ENCODE measurements at regions not wholly inside any gene's neighbourhood (a gene's known extent, or its start where the extent isn't known, plus 50 kb on each side); places are given as distances from the start of the nearest gene placed in this dataset.
"Not testable (repeated sequence)": the region's sequence is repeated elsewhere in the genome, so short reads cannot be mapped to it uniquely, and the experiment has no call there.

DNA sequence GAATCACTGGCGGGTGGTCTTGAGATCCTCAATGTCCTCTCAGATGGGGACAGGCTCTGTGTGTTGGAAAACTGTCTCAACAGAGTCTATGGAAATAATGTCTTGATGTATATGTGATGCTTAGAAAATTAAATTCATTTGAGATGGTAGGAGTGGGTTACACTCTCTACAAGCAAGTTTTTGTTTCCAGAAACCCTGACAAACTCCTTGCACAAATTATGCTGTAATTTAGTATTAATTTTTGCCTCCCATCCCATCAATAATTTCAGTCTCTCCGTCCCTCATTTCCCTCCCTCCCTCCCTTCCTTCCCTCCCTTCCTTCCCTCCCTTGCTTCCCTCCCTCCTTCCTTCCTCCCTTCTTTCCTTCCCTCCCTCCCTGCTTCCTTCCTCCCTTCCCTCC lies 488.0 kb upstream of the C16orf82 start:
- 58 to 74% methylated on average over 2 of the region's 2 CpGs for WGBS, 2 donors
- peaks cover 1% of the 10 kb centered on the region for H3K9me3 ChIP-seq (ENCODE audit: control insufficient read depth, low read length)
- no peaks in the 10 kb centered on the region for H3K4me1 ChIP-seq (ENCODE audit: control insufficient read depth in 1 of 2, insufficient read depth in 2 of 2, low read length in 2 of 2)
- ATAC-seq (ENCODE audit: low FRiP score), result no peak
- no peak overlapping the region for H3K4me3 ChIP-seq (ENCODE audit: low read length in 2 of 2)
- DNase-seq, result no peak
- intact Hi-C loops (cut with DNase I), result no loop called here
- H3K36me3 ChIP-seq (ENCODE audit: control insufficient read depth in 1 of 2, insufficient read depth in 2 of 2, low read length in 1 of 2), result no peaks in the 10 kb centered on the region
- no peaks in the 10 kb centered on the region for H3K27me3 ChIP-seq (ENCODE audit: control insufficient read depth in 1 of 2, insufficient read depth in 2 of 2, low read length in 1 of 2)
- no peak overlapping the region for H3K27ac ChIP-seq (ENCODE audit: low read depth in 1 of 2, low read length in 2 of 2)

DNA sequence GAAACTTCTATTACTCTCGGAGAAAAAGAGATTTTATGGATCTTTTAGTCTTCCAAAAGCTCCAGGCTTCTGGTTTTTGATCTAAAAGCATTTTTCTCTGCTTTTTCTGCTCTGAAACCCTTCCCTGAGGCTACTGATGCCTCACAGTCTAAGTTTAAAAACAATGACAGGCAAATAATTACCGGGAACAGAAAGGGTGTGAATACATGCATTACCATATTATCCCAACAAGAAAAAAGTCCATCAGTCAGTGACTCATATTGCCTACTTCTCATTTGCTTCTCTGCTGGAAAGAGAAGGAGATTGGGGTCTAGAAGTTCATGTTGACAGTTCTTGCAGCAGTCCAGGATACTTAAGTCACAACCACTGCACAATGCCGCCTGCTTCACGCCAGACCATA lies 482.9 kb upstream of the C16orf82 start:
- ATAC-seq (ENCODE audit: low FRiP score), result no peak
- Histone ChIP-seq H3K36me3 (ENCODE audit: control insufficient read depth in 1 of 2, insufficient read depth in 2 of 2, low read length in 1 of 2) (no peaks in the 10 kb centered on the region), H3K9me3 (ENCODE audit: control insufficient read depth, low read length) (peaks cover 2% of the 10 kb centered on the region), H3K27me3 (ENCODE audit: control insufficient read depth in 1 of 2, insufficient read depth in 2 of 2, low read length in 1 of 2) (no peaks in the 10 kb centered on the region), H3K4me1 (ENCODE audit: control insufficient read depth in 1 of 2, insufficient read depth in 2 of 2, low read length in 2 of 2) (no peaks in the 10 kb centered on the region), H3K27ac (ENCODE audit: low read depth in 1 of 2, low read length in 2 of 2) (no peak overlapping the region), H3K4me3 (ENCODE audit: low read length in 2 of 2) (no peak overlapping the region)
- intact Hi-C loops (cut with DNase I), result no loop called here
- DNase-seq, result no peak
- 69 to 71% methylated on average over 4 of the region's 4 CpGs for WGBS, 2 donors

DNA sequence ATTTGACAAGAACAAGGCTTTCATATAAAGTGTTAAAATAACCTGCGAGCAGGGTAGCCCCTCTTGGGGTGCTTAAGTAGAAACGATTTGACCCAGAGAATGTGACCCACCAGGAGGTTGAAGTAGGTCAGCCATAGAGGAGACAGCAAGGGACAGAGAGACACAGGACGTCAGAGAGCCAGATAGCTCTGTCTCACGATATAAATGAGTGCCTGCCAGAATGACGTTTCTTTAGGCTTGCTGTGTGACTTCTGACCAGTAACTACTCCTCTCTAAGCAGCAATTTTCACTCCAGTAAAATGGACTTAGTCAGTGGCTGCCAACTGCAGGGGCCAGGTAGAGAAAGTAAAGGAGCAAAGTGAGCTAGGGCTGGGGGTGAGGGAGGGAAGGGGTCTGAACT lies 473.0 kb upstream of the C16orf82 start:
- Histone ChIP-seq H3K27ac (ENCODE audit: low read depth in 1 of 2, low read length in 2 of 2) (no peak overlapping the region), H3K9me3 (ENCODE audit: control insufficient read depth, low read length) (no peaks in the 10 kb centered on the region), H3K4me3 (ENCODE audit: low read length in 2 of 2) (no peak overlapping the region), H3K36me3 (ENCODE audit: control insufficient read depth in 1 of 2, insufficient read depth in 2 of 2, low read length in 1 of 2) (no peaks in the 10 kb centered on the region), H3K27me3 (ENCODE audit: control insufficient read depth in 1 of 2, insufficient read depth in 2 of 2, low read length in 1 of 2) (no peaks in the 10 kb centered on the region), H3K4me1 (ENCODE audit: control insufficient read depth in 1 of 2, insufficient read depth in 2 of 2, low read length in 2 of 2) (no peaks in the 10 kb centered on the region)
- 29 to 32% methylated on average over 5 of the region's 5 CpGs for WGBS, 2 donors
- ATAC-seq (ENCODE audit: low FRiP score) (no peak), DNase-seq (no peak)
- intact Hi-C loops (cut with DNase I), result no loop called here

DNA sequence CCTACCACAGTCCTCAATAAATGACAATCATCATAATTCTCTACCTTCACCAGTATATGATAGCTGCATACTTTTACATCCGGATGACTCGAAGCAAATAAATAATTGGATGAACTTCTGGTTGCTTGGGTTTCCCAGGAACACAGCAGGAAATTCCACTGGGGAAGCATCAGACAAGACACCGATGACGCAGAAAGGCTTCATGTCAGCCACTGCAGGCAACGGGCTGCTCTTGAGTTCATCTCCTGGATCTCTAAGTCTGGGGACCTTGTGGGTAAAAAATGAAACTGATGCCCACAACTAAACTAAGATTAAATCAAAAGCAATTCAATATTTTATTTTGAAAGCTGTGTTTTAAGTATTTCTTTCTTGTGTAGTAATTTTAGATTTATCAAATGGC lies 472.1 kb upstream of the C16orf82 start:
- DNase-seq, result no peak
- intact Hi-C loops (cut with DNase I), result no loop called here
- no peaks in the 10 kb centered on the region for H3K27me3 ChIP-seq (ENCODE audit: control insufficient read depth in 1 of 2, insufficient read depth in 2 of 2, low read length in 1 of 2)
- ATAC-seq (ENCODE audit: low FRiP score), result no peak
- 73 to 80% methylated on average over 5 of the region's 5 CpGs for WGBS, 2 donors
- no peaks in the 10 kb centered on the region for H3K9me3 ChIP-seq (ENCODE audit: control insufficient read depth, low read length)
- H3K36me3 ChIP-seq (ENCODE audit: control insufficient read depth in 1 of 2, insufficient read depth in 2 of 2, low read length in 1 of 2), result no peaks in the 10 kb centered on the region
- no peaks in the 10 kb centered on the region for H3K4me1 ChIP-seq (ENCODE audit: control insufficient read depth in 1 of 2, insufficient read depth in 2 of 2, low read length in 2 of 2)
- H3K27ac ChIP-seq (ENCODE audit: low read depth in 1 of 2, low read length in 2 of 2), result no peak overlapping the region
- H3K4me3 ChIP-seq (ENCODE audit: low read length in 2 of 2), result no peak overlapping the region

DNA sequence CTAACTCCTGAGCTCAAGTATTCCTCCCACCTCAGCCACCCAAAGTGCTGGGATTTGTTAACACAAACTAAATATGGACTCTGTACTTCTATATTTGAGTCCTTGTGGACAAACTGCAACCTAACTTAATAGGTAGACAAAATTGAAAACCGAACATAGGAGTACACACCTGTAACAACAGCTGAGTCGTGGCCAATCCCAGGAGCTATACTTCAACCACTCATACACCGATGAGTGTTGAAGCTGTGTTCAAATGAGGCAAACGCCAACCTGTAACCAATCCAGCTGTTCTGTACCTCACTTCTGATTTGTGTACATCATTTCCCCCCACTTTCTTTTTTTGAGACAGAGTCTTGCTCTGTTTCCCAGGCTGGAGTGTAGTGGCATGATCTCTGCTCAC lies 471.5 kb upstream of the C16orf82 start:
- H3K27ac ChIP-seq (ENCODE audit: low read depth in 1 of 2, low read length in 2 of 2), result no peak overlapping the region
- H3K27me3 ChIP-seq (ENCODE audit: control insufficient read depth in 1 of 2, insufficient read depth in 2 of 2, low read length in 1 of 2), result no peaks in the 10 kb centered on the region
- 81 to 84% methylated on average over 4 of the region's 4 CpGs for WGBS, 2 donors
- no peak for DNase-seq
- H3K4me3 ChIP-seq (ENCODE audit: low read length in 2 of 2), result no peak overlapping the region
- H3K9me3 ChIP-seq (ENCODE audit: control insufficient read depth, low read length), result no peaks in the 10 kb centered on the region
- H3K36me3 ChIP-seq (ENCODE audit: control insufficient read depth in 1 of 2, insufficient read depth in 2 of 2, low read length in 1 of 2), result no peaks in the 10 kb centered on the region
- intact Hi-C loops (cut with DNase I), result no loop called here
- H3K4me1 ChIP-seq (ENCODE audit: control insufficient read depth in 1 of 2, insufficient read depth in 2 of 2, low read length in 2 of 2), result no peaks in the 10 kb centered on the region
- no peak for ATAC-seq (ENCODE audit: low FRiP score)

DNA sequence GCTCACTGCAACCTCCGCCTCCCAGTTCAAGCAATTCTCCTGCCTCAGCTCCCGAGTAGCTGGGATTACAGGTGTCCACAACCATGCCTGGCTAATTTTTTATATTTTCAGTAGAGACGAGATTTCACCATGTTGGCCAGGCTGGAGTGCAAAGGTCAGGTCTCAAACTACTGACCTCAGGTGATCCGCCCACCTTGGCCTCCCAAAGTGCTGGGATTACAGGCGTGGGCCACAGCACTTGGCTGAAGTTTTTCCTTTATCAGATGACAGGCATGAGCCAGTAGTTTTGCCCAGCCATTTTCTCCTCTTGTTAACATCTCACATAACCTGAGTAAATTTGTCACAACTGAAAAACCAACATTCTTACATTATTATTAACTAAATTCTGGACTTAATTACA lies 470.7 kb upstream of the C16orf82 start:
- H3K9me3 ChIP-seq (ENCODE audit: control insufficient read depth, low read length); ATAC-seq (ENCODE audit: low FRiP score); intact Hi-C loops (cut with DNase I); H3K4me3 ChIP-seq (ENCODE audit: low read length in 2 of 2); DNase-seq; H3K27ac ChIP-seq (ENCODE audit: low read depth in 1 of 2, low read length in 2 of 2); H3K27me3 ChIP-seq (ENCODE audit: control insufficient read depth in 1 of 2, insufficient read depth in 2 of 2, low read length in 1 of 2); H3K36me3 ChIP-seq (ENCODE audit: control insufficient read depth in 1 of 2, insufficient read depth in 2 of 2, low read length in 1 of 2); H3K4me1 ChIP-seq (ENCODE audit: control insufficient read depth in 1 of 2, insufficient read depth in 2 of 2, low read length in 2 of 2): not testable (repeated sequence)
- WGBS, 2 donors, result 68 to 72% methylated on average over 5 of the region's 5 CpGs

- no peak overlapping the region for H3K27ac ChIP-seq (ENCODE audit: low read depth in 1 of 2, low read length in 2 of 2)
- WGBS, 2 donors, result 74 to 76% methylated on average over 5 of the region's 5 CpGs
- H3K36me3 ChIP-seq (ENCODE audit: control insufficient read depth in 1 of 2, insufficient read depth in 2 of 2, low read length in 1 of 2), result no peaks in the 10 kb centered on the region
- intact Hi-C loops (cut with DNase I), result no loop called here
- DNase-seq (no peak), ATAC-seq (ENCODE audit: low FRiP score) (no peak)
- no peak overlapping the region for H3K4me3 ChIP-seq (ENCODE audit: low read length in 2 of 2)
- H3K4me1 ChIP-seq (ENCODE audit: control insufficient read depth in 1 of 2, insufficient read depth in 2 of 2, low read length in 2 of 2), result no peaks in the 10 kb centered on the region
- no peaks in the 10 kb centered on the region for H3K27me3 ChIP-seq (ENCODE audit: control insufficient read depth in 1 of 2, insufficient read depth in 2 of 2, low read length in 1 of 2)
- no peaks in the 10 kb centered on the region for H3K9me3 ChIP-seq (ENCODE audit: control insufficient read depth, low read length)
These were observed 468.7 kb upstream of the C16orf82 start for GRCh38 chr16:26598061-26598460.

GRCh38 chr16:26598998-26599784 lies 467.5 kb upstream of the C16orf82 start:
- Histone ChIP-seq H3K4me1 (ENCODE audit: control insufficient read depth in 1 of 2, insufficient read depth in 2 of 2, low read length in 2 of 2) (no peaks in the 10 kb centered on the region), H3K36me3 (ENCODE audit: control insufficient read depth in 1 of 2, insufficient read depth in 2 of 2, low read length in 1 of 2) (no peaks in the 10 kb centered on the region), H3K27me3 (ENCODE audit: control insufficient read depth in 1 of 2, insufficient read depth in 2 of 2, low read length in 1 of 2) (no peaks in the 10 kb centered on the region), H3K27ac (ENCODE audit: low read depth in 1 of 2, low read length in 2 of 2) (no peak overlapping the region), H3K9me3 (ENCODE audit: control insufficient read depth, low read length) (no peaks in the 10 kb centered on the region), H3K4me3 (ENCODE audit: low read length in 2 of 2) (no peak overlapping the region)
- no peak for ATAC-seq (ENCODE audit: low FRiP score)
- WGBS, 2 donors, result 56 to 59% methylated on average over 7 of the region's 7 CpGs
- no peak for DNase-seq
- intact Hi-C loops (cut with DNase I), result no loop called here

DNA sequence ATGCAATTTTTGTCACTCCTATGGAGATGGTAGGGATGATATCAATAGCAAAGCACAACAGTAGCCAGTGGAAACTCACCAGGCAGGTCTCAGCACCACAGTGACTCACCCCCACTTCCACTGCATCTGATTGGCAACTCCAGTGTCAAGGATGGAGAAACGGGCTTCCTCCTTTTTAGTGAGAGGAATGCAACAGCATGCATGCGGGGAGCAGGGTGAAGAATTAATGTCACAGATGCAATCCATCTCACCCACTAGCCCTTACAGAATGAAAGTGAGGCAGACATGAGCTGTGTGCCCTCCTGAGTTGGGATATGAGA lies 467.0 kb upstream of the C16orf82 start:
- no peak overlapping the region for H3K27ac ChIP-seq (ENCODE audit: low read depth in 1 of 2, low read length in 2 of 2)
- no peaks in the 10 kb centered on the region for H3K9me3 ChIP-seq (ENCODE audit: control insufficient read depth, low read length)
- DNase-seq (no peak), ATAC-seq (ENCODE audit: low FRiP score) (no peak)
- H3K4me1 ChIP-seq (ENCODE audit: control insufficient read depth in 1 of 2, insufficient read depth in 2 of 2, low read length in 2 of 2), result no peaks in the 10 kb centered on the region
- H3K27me3 ChIP-seq (ENCODE audit: control insufficient read depth in 1 of 2, insufficient read depth in 2 of 2, low read length in 1 of 2), result no peaks in the 10 kb centered on the region
- no peak overlapping the region for H3K4me3 ChIP-seq (ENCODE audit: low read length in 2 of 2)
- intact Hi-C loops (cut with DNase I), result no loop called here
- 32 to 46% methylated on average over 2 of the region's 2 CpGs for WGBS, 2 donors
- no peaks in the 10 kb centered on the region for H3K36me3 ChIP-seq (ENCODE audit: control insufficient read depth in 1 of 2, insufficient read depth in 2 of 2, low read length in 1 of 2)
